Retinal pigment epithelial cell (primary cell): ENCODE measurements at regions not wholly inside any gene's neighbourhood (a gene's known extent, or its start where the extent isn't known, plus 50 kb on each side); places are given as distances from the start of the nearest gene placed in this dataset.

Source experiments
- DNase-seq: peaks from one replicate; pipeline ENCODE4 v3.0.0-alpha.2; 2010; ENCODE audit warnings: low read depth
- H3K4me3 ChIP-seq: 2 replicates; pipeline ENCODE4 v1.5.1; 2011; ENCODE audit warnings: mild to moderate bottlenecking, low read length, control low read depth, moderate library complexity
- CTCF ChIP-seq: conservative IDR thresholded peaks from 2 replicates; pipeline ENCODE4 v1.5.1; 2011; ENCODE audit warnings: low read depth, low read length, control low read depth, inconsistent platforms

- DNase-seq = no peak
- TF ChIP-seq CTCF = no peak
These were observed 324.8 kb downstream of the PRELID2 start for GRCh38 chr5:145510324-145510723.

GRCh38 chr5:145509336-145510136 is 325.6 kb downstream of the PRELID2 start:
- no peak overlapping the region for H3K4me3 ChIP-seq
- DNase-seq = no peak
- TF ChIP-seq CTCF = no peak

More at GRCh38 chr5:145510324-145510723, 324.8 kb downstream of the PRELID2 start:
- H3K4me3 ChIP-seq = no peak overlapping the region

DNA sequence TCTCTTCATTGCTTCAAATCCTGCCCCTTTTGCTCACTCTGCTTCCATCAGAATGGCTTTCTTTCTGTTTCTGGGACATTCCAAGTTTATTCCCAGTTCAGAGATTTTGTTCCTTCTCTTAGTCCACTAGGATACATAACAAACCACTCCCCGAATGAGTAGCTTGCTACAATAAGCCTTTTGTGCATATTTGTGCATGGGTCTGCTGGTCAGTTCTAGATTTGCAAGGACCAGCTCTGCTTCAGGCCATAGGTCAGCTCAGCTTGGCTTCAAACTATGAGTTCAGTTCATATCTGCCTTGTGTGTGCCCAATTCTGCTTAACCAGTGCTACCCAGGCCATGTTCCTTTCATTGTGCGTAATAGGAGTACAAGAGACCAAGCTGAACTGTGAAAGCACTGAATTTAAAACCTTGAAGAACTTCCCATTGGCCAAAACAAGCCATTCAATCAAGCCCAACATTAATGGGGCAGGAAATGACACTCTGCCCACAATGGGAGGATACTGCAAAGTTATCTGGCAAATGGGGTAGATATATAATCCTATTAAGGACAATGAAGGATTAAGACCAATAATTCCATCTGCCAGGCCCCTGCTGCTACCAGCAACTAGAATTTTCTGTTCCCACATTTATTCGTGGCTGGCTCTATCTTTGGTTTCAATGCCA is 328.8 kb downstream of the PRELID2 start:
- no peak for DNase-seq
- no peak for TF ChIP-seq CTCF
- no peak overlapping the region for H3K4me3 ChIP-seq

DNA sequence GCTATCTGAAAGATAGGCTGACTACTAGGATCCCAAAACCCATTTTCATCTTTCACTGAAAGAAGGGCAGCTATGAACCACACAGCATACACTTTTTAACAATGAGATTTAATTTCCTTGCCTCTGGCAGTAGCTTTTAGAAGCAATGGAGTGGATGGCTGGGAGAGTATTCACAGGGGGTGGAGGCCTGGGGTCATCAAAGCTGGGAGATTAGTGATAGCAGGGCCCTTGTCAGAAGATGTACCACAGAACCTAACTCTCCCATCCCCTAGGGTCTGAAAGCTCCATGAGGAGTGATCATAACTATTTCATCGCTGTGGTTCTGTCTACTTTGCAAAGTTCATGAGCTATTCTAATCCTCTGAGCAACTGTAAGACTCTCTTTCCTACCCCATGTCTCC is 332.2 kb downstream of the PRELID2 start:
- no peak for DNase-seq

GRCh38 chr5:145500710-145501109 is 334.4 kb downstream of the PRELID2 start:
- H3K4me3 ChIP-seq = no peak overlapping the region
- DNase-seq = no peak
- no peak for TF ChIP-seq CTCF

More for the DNA sequence above, 332.2 kb downstream of the PRELID2 start:
- no peak for TF ChIP-seq CTCF
- no peak overlapping the region for H3K4me3 ChIP-seq

DNA sequence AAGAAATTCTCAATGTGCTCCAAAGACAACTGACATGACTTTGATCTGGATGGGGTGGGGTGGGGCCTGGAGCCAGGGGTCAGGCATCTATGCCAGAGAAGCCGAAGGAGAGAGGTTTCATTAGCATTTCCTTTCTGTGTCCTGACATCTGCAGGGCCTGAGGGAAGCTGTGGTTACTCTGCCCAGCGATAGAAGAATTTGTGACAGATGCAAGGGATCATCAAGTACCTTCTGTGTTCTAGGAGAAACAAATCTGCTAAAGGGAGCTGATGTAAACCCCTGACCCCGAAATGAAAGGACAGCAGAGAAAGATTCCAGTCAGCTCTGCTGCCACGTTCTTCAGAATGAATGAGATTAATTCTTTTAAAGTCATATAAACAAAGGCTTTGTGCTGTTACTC is 335.7 kb downstream of the PRELID2 start:
- H3K4me3 ChIP-seq = no peak overlapping the region
- DNase-seq = no peak
- no peak for TF ChIP-seq CTCF

- H3K4me3 ChIP-seq = no peak overlapping the region
- no peak for DNase-seq
- no peak for TF ChIP-seq CTCF
These were observed 338.1 kb downstream of the PRELID2 start for GRCh38 chr5:145497052-145497451.
